Stimulated activated CD8-positive, alpha-beta memory T cell treated with anti-CD3 and anti-CD28 coated beads, Interleukin-12 subunit alpha, Interleukin-12 subunit beta, amount 100 ng/mL, for 1 hour (primary cell): ENCODE measurements at regions not wholly inside any gene's neighbourhood (a gene's known extent, or its start where the extent isn't known, plus 50 kb on each side); places are given as distances from the start of the nearest gene placed in this dataset.

Source experiments
- DNase-seq: peaks from one replicate; pipeline ENCODE4 v3.0.0-alpha.2; 2020; ENCODE audit warnings: low read depth

GRCh38 chr3:23062582-23062981, 140.5 kb upstream of the UBE2E2 start:
- no peak for DNase-seq

GRCh38 chr3:23062982-23063381, 140.1 kb upstream of the UBE2E2 start:
- DNase-seq, result no peak

GRCh38 chr3:23067116-23067515, 136.0 kb upstream of the UBE2E2 start:
- DNase-seq, result no peak

GRCh38 chr3:23068016-23068728, 135.0 kb upstream of the UBE2E2 start:
- no peak for DNase-seq

- DNase-seq, result no peak
Observed at GRCh38 chr3:23071296-23071695, 131.8 kb upstream of the UBE2E2 start.

GRCh38 chr3:23071758-23072157, 131.4 kb upstream of the UBE2E2 start:
- DNase-seq, result no peak

GRCh38 chr3:23072693-23073092, 130.4 kb upstream of the UBE2E2 start:
- DNase-seq, result no peak

GRCh38 chr3:23073724-23074305, 129.3 kb upstream of the UBE2E2 start:
- DNase-seq, result no peak

GRCh38 chr3:23075496-23075895, 127.6 kb upstream of the UBE2E2 start:
- no peak for DNase-seq

- no peak for DNase-seq
Observed at GRCh38 chr3:23076437-23076836, 126.7 kb upstream of the UBE2E2 start.

- no peak for DNase-seq
Observed at GRCh38 chr3:23077126-23077525, 126.0 kb upstream of the UBE2E2 start.

GRCh38 chr3:23078735-23079134, 124.4 kb upstream of the UBE2E2 start:
- DNase-seq, result no peak

- no peak for DNase-seq
Observed at GRCh38 chr3:23079976-23080375, 123.2 kb upstream of the UBE2E2 start.

GRCh38 chr3:23083701-23084100, 119.4 kb upstream of the UBE2E2 start:
- DNase-seq, result no peak

GRCh38 chr3:23084367-23084766, 118.8 kb upstream of the UBE2E2 start:
- no peak for DNase-seq

GRCh38 chr3:23085261-23085660, 117.9 kb upstream of the UBE2E2 start:
- no peak for DNase-seq

GRCh38 chr3:23086331-23086730, 116.8 kb upstream of the UBE2E2 start:
- DNase-seq, result no peak

- no peak for DNase-seq
Observed at GRCh38 chr3:23086831-23087230, 116.3 kb upstream of the UBE2E2 start.

- no peak for DNase-seq
Observed at GRCh38 chr3:23094412-23094811, 108.7 kb upstream of the UBE2E2 start.

GRCh38 chr3:23094890-23095462, 108.2 kb upstream of the UBE2E2 start:
- no peak for DNase-seq

- DNase-seq, result no peak
Observed at GRCh38 chr3:23096041-23096440, 107.1 kb upstream of the UBE2E2 start.

GRCh38 chr3:23099021-23099420, 104.1 kb upstream of the UBE2E2 start:
- no peak for DNase-seq

GRCh38 chr3:23099677-23100076, 103.5 kb upstream of the UBE2E2 start:
- DNase-seq, result no peak

GRCh38 chr3:23100106-23100505, 103.0 kb upstream of the UBE2E2 start:
- DNase-seq, result no peak
